ENCODE measurements at regions not wholly inside any gene's neighbourhood (a gene's known extent, or its start where the extent isn't known, plus 50 kb on each side); places are given as distances from the start of the nearest gene placed in this dataset.

- H3K4me3 ChIP-seq (ENCODE audit: low read length in 2 of 2): no peak overlapping the region
- H3K36me3 ChIP-seq (ENCODE audit: control insufficient read depth in 2 of 2, insufficient read depth in 2 of 2, low read length in 1 of 2): no peaks in the 10 kb centered on the region
- H3K27me3 ChIP-seq (ENCODE audit: control insufficient read depth in 2 of 2, insufficient read depth in 1 of 2, low read length in 1 of 2): no peaks in the 10 kb centered on the region
- no peak overlapping the region for H3K27ac ChIP-seq (ENCODE audit: low read depth in 1 of 2, low read length in 1 of 2)
- WGBS: over 99% methylated on average over 2 of the region's 2 CpGs
- DNase-seq (ENCODE audit: low read depth in 6 of 9, low spot score in 9 of 9): no peak
- H3K4me1 ChIP-seq (ENCODE audit: control insufficient read depth in 2 of 2, insufficient read depth in 2 of 2, low read length in 2 of 2): no peaks in the 10 kb centered on the region
- no peaks in the 10 kb centered on the region for H3K9me3 ChIP-seq (ENCODE audit: control insufficient read depth in 2 of 2, insufficient read depth in 1 of 2, low read length in 1 of 2)
Observed at GRCh38 chr7:8922726-8923125, 489.3 kb downstream of the NXPH1 start.

GRCh38 chr7:8923164-8923806 lies 489.9 kb downstream of the NXPH1 start:
- Histone ChIP-seq H3K4me1 (ENCODE audit: control insufficient read depth in 2 of 2, insufficient read depth in 2 of 2, low read length in 2 of 2) (no peaks in the 10 kb centered on the region), H3K27me3 (ENCODE audit: control insufficient read depth in 2 of 2, insufficient read depth in 1 of 2, low read length in 1 of 2) (no peaks in the 10 kb centered on the region), H3K9me3 (ENCODE audit: control insufficient read depth in 2 of 2, insufficient read depth in 1 of 2, low read length in 1 of 2) (no peaks in the 10 kb centered on the region), H3K4me3 (ENCODE audit: low read length in 2 of 2) (no peak overlapping the region), H3K27ac (ENCODE audit: low read depth in 1 of 2, low read length in 1 of 2) (no peak overlapping the region), H3K36me3 (ENCODE audit: control insufficient read depth in 2 of 2, insufficient read depth in 2 of 2, low read length in 1 of 2) (no peaks in the 10 kb centered on the region)
- WGBS: 76% methylated on average over 2 of the region's 2 CpGs
- no peak for DNase-seq (ENCODE audit: low read depth in 6 of 9, low spot score in 9 of 9)

GRCh38 chr7:8931906-8932646 lies 498.7 kb downstream of the NXPH1 start:
- Histone ChIP-seq H3K27me3 (ENCODE audit: control insufficient read depth in 2 of 2, insufficient read depth in 1 of 2, low read length in 1 of 2) (no peaks in the 10 kb centered on the region), H3K4me1 (ENCODE audit: control insufficient read depth in 2 of 2, insufficient read depth in 2 of 2, low read length in 2 of 2) (no peaks in the 10 kb centered on the region), H3K9me3 (ENCODE audit: control insufficient read depth in 2 of 2, insufficient read depth in 1 of 2, low read length in 1 of 2) (no peaks in the 10 kb centered on the region), H3K27ac (ENCODE audit: low read depth in 1 of 2, low read length in 1 of 2) (no peak overlapping the region), H3K36me3 (ENCODE audit: control insufficient read depth in 2 of 2, insufficient read depth in 2 of 2, low read length in 1 of 2) (no peaks in the 10 kb centered on the region), H3K4me3 (ENCODE audit: low read length in 2 of 2) (no peak overlapping the region)
- 71% methylated on average over 8 of the region's 8 CpGs for WGBS
- DNase-seq (ENCODE audit: low read depth in 6 of 9, low spot score in 9 of 9): no peak

GRCh38 chr7:8932751-8933150 lies 499.3 kb downstream of the NXPH1 start:
- no peak for DNase-seq (ENCODE audit: low read depth in 6 of 9, low spot score in 9 of 9)
- Histone ChIP-seq H3K4me1 (ENCODE audit: control insufficient read depth in 2 of 2, insufficient read depth in 2 of 2, low read length in 2 of 2) (no peaks in the 10 kb centered on the region), H3K36me3 (ENCODE audit: control insufficient read depth in 2 of 2, insufficient read depth in 2 of 2, low read length in 1 of 2) (no peaks in the 10 kb centered on the region), H3K9me3 (ENCODE audit: control insufficient read depth in 2 of 2, insufficient read depth in 1 of 2, low read length in 1 of 2) (no peaks in the 10 kb centered on the region), H3K4me3 (ENCODE audit: low read length in 2 of 2) (no peak overlapping the region), H3K27ac (ENCODE audit: low read depth in 1 of 2, low read length in 1 of 2) (no peak overlapping the region), H3K27me3 (ENCODE audit: control insufficient read depth in 2 of 2, insufficient read depth in 1 of 2, low read length in 1 of 2) (no peaks in the 10 kb centered on the region)
- WGBS: 95% methylated on average over 2 of the region's 2 CpGs

GRCh38 chr7:8937204-8937603 lies 503.8 kb downstream of the NXPH1 start:
- WGBS: 64% methylated on average over 2 of the region's 2 CpGs
- no peaks in the 10 kb centered on the region for H3K36me3 ChIP-seq (ENCODE audit: control insufficient read depth in 2 of 2, insufficient read depth in 2 of 2, low read length in 1 of 2)
- no peak overlapping the region for H3K4me3 ChIP-seq (ENCODE audit: low read length in 2 of 2)
- no peaks in the 10 kb centered on the region for H3K9me3 ChIP-seq (ENCODE audit: control insufficient read depth in 2 of 2, insufficient read depth in 1 of 2, low read length in 1 of 2)
- no peaks in the 10 kb centered on the region for H3K4me1 ChIP-seq (ENCODE audit: control insufficient read depth in 2 of 2, insufficient read depth in 2 of 2, low read length in 2 of 2)
- no peak for DNase-seq (ENCODE audit: low read depth in 6 of 9, low spot score in 9 of 9)
- H3K27me3 ChIP-seq (ENCODE audit: control insufficient read depth in 2 of 2, insufficient read depth in 1 of 2, low read length in 1 of 2): no peaks in the 10 kb centered on the region
- H3K27ac ChIP-seq (ENCODE audit: low read depth in 1 of 2, low read length in 1 of 2): no peak overlapping the region

- WGBS: 74% methylated on average over 9 of the region's 9 CpGs
- DNase-seq (ENCODE audit: low read depth in 6 of 9, low spot score in 9 of 9): no peak
Observed at GRCh38 chr7:8938044-8938805, 504.8 kb downstream of the NXPH1 start.

GRCh38 chr7:8939446-8939845 lies 506.0 kb downstream of the NXPH1 start:
- Histone ChIP-seq H3K9me3 (ENCODE audit: control insufficient read depth in 2 of 2, insufficient read depth in 1 of 2, low read length in 1 of 2) (no peaks in the 10 kb centered on the region), H3K4me1 (ENCODE audit: control insufficient read depth in 2 of 2, insufficient read depth in 2 of 2, low read length in 2 of 2) (no peaks in the 10 kb centered on the region), H3K27me3 (ENCODE audit: control insufficient read depth in 2 of 2, insufficient read depth in 1 of 2, low read length in 1 of 2) (no peaks in the 10 kb centered on the region), H3K4me3 (ENCODE audit: low read length in 2 of 2) (no peak overlapping the region), H3K36me3 (ENCODE audit: control insufficient read depth in 2 of 2, insufficient read depth in 2 of 2, low read length in 1 of 2) (no peaks in the 10 kb centered on the region), H3K27ac (ENCODE audit: low read depth in 1 of 2, low read length in 1 of 2) (no peak overlapping the region)
- WGBS: 83% methylated on average over 1 of the region's 1 CpG
- DNase-seq (ENCODE audit: low read depth in 6 of 9, low spot score in 9 of 9): no peak

More at GRCh38 chr7:8938044-8938805, 504.8 kb downstream of the NXPH1 start:
- Histone ChIP-seq H3K27ac (ENCODE audit: low read depth in 1 of 2, low read length in 1 of 2) (no peak overlapping the region), H3K27me3 (ENCODE audit: control insufficient read depth in 2 of 2, insufficient read depth in 1 of 2, low read length in 1 of 2) (no peaks in the 10 kb centered on the region), H3K4me1 (ENCODE audit: control insufficient read depth in 2 of 2, insufficient read depth in 2 of 2, low read length in 2 of 2) (no peaks in the 10 kb centered on the region), H3K4me3 (ENCODE audit: low read length in 2 of 2) (no peak overlapping the region), H3K9me3 (ENCODE audit: control insufficient read depth in 2 of 2, insufficient read depth in 1 of 2, low read length in 1 of 2) (no peaks in the 10 kb centered on the region), H3K36me3 (ENCODE audit: control insufficient read depth in 2 of 2, insufficient read depth in 2 of 2, low read length in 1 of 2) (no peaks in the 10 kb centered on the region)

GRCh38 chr7:8963722-8964121 lies 530.3 kb downstream of the NXPH1 start:
- DNase-seq (ENCODE audit: low read depth in 6 of 9, low spot score in 9 of 9): no peak
- Histone ChIP-seq H3K36me3 (ENCODE audit: control insufficient read depth in 2 of 2, insufficient read depth in 2 of 2, low read length in 1 of 2) (no peaks in the 10 kb centered on the region), H3K4me1 (ENCODE audit: control insufficient read depth in 2 of 2, insufficient read depth in 2 of 2, low read length in 2 of 2) (no peaks in the 10 kb centered on the region), H3K9me3 (ENCODE audit: control insufficient read depth in 2 of 2, insufficient read depth in 1 of 2, low read length in 1 of 2) (peaks cover 0 to 3% of the 10 kb centered on the region in 2 donors), H3K27me3 (ENCODE audit: control insufficient read depth in 2 of 2, insufficient read depth in 1 of 2, low read length in 1 of 2) (no peaks in the 10 kb centered on the region), H3K4me3 (ENCODE audit: low read length in 2 of 2) (no peak overlapping the region), H3K27ac (ENCODE audit: low read depth in 1 of 2, low read length in 1 of 2) (no peak overlapping the region)
- 99% methylated on average over 2 of the region's 2 CpGs for WGBS

- Histone ChIP-seq H3K27me3 (ENCODE audit: control insufficient read depth in 2 of 2, insufficient read depth in 1 of 2, low read length in 1 of 2) (no peaks in the 10 kb centered on the region), H3K27ac (ENCODE audit: low read depth in 1 of 2, low read length in 1 of 2) (no peak overlapping the region), H3K9me3 (ENCODE audit: control insufficient read depth in 2 of 2, insufficient read depth in 1 of 2, low read length in 1 of 2) (peaks cover 0 to 3% of the 10 kb centered on the region in 2 donors), H3K4me3 (ENCODE audit: low read length in 2 of 2) (no peak overlapping the region), H3K4me1 (ENCODE audit: control insufficient read depth in 2 of 2, insufficient read depth in 2 of 2, low read length in 2 of 2) (no peaks in the 10 kb centered on the region), H3K36me3 (ENCODE audit: control insufficient read depth in 2 of 2, insufficient read depth in 2 of 2, low read length in 1 of 2) (no peaks in the 10 kb centered on the region)
- WGBS: 95% methylated on average over 3 of the region's 3 CpGs
- no peak for DNase-seq (ENCODE audit: low read depth in 6 of 9, low spot score in 9 of 9)
Observed at GRCh38 chr7:8965177-8965576, 531.8 kb downstream of the NXPH1 start.
